ENCODE measurements at regions not wholly inside any gene's neighbourhood (a gene's known extent, or its start where the extent isn't known, plus 50 kb on each side); places are given as distances from the start of the nearest gene placed in this dataset.
"Not testable (repeated sequence)": the region's sequence is repeated elsewhere in the genome, so short reads cannot be mapped to it uniquely, and the experiment has no call there.

DNA sequence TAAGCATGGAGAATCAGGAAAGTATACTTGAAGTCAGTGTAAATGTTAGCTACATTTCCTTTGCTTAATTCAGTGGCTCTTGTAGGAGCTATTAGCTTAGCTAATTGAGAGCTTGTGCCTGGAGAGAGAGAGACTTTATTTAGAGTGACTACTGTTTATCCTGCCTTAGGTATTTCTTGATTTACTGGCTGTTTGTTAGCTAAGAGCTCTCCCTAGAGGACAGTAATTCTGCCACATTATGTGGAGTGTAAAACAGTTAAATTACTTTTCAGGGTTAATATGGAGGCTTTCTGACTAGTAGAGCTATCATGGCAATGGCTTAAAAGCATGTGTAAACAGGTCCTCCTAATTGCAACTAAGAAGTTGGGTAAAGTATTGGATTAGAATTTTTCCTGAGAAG, 306.5 kb upstream of the TECRL start:
- no peak for DNase-seq

DNA sequence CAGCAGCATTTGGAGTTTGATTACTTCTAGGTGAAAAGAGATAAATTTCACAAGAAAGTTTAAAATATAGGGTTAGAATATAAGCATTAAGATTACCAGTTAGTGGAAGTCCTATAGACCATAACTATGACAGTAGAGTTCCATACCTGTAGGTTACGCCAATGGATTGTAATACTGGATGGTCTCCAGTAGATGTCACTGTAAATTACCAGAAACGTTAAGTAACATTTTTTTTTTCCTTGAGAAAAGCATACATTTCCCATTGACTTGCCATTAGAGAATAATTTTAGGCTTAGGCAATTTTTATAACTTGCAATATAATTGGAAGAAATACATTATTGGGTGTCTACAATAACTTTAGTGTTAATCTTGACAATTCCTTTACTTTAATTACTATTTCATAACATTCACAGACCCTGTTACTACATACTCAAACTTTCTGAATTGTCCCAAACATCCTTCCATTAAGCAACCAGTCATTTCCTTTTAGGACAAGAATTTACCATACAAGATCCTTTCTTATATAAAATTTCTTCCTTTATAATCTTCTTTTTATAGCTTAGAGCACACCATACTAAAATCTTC, 304.1 kb upstream of the TECRL start:
- peak; percentile 22 for DNase-seq

DNA sequence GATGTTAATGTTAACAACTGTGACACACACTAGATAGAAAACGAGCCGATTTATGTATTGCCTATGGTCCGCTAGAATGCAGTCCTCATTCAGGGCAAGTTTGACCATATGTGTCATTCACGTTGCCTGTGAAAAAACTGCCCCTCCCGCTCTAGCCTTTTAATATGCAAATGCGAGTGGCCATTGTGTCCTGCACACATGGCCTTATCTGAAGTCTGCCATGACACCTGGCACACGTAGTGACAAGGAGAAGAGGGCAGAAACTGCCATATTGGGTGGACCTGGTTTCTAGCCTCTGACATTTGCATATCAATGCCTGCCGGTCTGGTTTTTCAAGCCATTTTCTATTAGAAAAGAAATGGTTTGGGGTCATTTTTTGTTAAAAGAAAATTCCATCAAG, 303.3 kb upstream of the TECRL start:
- no peak for DNase-seq

DNA sequence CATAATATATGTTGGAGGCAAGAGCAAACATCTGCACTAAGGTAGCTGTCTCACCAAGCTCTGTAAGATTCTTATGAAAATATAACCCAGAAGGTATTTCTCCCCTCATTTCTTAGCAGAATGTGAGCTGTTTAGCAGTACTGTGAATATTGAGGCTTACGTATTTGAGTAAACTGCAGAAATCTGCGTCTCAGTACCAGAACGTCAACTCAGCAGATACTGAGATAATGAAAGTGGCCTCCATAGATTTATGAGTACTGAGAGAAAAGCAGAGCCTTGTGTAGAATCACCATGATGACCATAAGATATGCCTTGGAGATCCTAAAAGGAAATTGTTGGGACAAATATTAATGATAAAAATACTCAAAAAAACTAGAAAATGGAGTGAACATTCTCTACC, 296.7 kb upstream of the TECRL start:
- no peak for DNase-seq

DNA sequence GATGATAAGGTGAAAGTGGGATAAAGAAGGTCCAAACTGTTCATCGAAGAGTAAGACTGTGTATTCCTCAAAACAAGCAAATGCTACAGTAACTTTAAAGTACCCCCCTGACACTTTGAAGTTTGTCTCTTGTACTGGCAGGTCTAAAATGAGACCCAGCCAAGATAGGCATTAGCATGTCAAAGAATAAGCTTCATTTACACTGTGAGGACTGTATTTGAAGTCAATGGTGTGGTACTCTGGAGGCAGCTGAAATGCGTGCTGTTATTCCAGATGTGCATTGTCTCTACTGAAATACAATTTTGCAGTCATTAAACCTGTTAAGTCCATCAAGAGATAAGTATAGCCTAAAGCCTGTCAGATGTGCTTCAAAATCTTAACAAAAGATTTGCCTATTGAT, 288.9 kb upstream of the TECRL start:
- no peak for DNase-seq

DNA sequence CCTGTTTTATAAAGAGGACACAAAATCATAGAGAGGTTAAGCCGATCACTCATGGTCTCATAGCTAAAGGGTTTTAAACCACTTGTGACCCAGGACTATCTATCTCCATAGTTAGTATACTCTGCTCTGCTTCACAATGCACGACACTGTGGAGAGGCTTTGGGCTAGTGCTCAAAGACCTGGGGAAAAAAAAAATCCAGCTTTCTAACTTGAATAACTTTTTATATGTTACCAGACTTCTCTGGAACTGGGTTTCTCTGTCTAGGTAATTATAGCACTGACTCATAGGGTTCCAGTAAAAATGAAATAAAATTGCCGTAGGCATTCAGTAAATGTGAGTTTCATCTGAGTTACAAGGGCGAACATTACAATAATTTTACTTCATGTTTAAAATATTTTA, 273.7 kb upstream of the TECRL start:
- DNase-seq: no peak

DNA sequence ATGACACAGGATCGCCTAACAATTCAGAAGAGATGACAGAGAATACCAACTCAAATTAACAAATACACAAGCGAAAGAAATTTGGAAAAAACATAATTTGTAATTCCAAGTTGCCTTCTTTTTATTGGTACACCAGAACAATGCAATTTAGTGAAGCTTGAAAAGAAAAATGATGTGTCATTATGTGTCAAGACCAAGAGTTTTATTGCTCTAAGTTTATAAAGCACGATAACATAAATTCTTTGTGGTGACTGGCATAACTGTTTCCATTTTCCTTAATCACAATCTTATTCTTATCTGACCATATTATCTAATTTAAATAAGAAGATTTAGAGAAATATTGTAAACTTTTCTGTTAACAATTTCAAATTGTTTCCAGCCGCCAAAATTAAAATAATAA, 273.2 kb upstream of the TECRL start:
- no peak for DNase-seq

DNA sequence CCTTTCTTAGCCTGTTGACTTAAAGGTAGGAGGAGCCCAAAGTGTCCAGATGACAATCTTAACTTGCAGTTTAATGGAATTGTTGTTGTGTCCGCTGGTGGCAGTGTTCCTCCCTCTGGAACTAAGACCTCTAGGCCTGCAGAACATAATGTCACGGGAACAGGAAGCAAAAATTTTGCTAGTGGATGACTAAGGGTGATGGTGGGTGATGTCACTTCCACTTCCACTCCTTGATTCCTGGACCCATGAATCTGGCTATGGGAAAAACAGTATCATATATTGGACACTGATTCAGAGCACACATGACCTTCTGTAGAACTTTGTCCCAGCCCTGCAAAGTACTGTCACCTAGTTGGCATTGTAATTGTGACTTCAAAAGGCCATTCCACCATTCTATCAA, 263.9 kb upstream of the TECRL start:
- DNase-seq: not testable (repeated sequence)

DNA sequence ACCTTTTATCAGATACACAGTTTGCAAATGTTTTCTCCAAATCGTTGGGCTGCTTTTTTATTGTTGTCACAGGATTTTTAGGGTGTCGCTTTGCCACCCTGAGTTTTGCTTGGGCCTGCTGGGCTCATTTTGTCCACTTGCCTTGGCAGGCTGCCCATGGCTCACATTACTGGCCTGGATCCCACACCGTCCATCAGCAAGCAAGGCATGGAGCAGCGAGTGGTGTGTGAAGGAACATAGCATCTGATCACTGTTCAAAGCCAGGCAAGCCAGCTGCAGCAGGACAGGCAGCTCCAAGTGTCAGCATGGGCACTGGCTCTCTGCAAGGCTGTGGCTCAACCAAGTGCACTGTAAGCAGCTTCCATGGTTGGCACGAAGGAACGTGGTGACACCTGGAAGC, 261.4 kb upstream of the TECRL start:
- DNase-seq: no peak

DNA sequence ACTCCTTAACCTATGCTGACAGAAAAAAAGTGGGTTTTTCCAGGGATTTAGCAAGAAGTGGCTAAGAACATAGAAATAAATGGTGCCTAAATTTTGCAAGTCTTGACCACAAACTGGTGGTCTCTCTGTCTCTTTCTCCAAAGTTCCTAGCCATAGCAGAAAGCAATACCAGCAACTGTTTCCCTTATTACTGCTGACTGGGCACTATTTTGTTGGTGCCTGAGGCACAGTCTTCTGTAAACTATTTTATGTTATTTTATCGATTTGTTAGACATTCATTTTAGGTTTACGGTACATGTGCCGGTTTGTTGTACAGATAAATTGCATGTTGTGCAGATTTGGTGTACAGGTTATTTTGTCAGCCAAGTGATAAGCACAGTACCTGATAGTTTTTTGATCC, 234.6 kb upstream of the TECRL start:
- DNase-seq: no peak

DNA sequence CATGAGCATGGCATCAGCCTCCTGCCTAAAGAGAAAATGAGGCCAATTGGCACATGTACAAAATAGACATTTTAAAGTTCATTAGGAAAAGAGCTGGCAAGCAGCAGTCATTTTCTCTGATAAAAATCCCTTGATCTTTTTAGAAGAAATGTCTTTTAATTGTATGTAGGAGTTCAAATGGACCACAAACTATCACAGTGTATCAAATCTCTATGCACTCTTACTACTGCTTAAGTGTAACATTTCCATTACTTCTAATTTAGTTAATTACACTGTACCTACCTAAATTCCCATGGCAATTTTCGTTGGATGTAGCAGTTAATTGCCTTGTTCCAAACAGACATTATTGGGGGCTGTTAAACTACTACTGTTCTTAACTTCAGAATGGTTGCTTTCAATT, 233.7 kb upstream of the TECRL start:
- DNase-seq: no peak

DNA sequence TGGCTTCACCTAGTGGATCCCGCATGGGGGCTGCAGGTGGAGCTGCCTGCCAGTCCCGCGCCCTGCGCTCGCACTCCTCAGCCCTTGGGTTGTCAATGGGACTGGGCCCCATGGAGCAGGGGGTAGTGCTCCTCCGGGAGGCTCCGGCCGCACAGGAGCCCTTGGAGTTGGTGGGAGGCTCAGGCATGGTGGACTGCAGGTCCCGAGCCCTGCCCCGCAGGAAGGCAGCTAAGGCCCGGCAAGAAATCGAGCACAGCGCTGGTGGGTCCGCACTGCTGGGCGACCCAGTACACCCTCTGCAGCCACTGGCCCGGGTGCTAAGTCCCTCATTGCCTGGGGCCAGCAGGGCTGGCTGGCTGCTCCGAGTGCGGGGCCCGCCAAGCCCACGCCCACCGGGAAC, 231.2 kb upstream of the TECRL start:
- not testable (repeated sequence) for DNase-seq

DNA sequence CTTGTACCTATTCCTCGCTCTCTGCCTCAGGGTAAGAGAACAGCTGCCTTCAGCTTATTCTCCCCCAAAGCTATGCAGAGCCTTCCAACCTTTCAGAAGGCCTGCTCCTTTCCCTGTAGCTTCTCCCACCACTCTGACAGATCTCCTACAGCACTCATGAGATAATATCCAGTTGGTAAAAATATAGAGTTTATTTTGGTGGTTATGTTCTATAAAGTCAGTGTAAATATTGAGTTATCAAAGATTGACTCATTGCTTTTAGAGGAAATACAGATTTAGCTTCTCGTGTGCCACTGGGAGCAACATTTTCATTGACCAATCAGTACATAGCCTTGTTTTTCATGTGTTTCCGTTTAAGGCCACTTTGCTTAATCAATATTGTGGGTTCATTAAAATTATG, 216.2 kb upstream of the TECRL start:
- DNase-seq: no peak

DNA sequence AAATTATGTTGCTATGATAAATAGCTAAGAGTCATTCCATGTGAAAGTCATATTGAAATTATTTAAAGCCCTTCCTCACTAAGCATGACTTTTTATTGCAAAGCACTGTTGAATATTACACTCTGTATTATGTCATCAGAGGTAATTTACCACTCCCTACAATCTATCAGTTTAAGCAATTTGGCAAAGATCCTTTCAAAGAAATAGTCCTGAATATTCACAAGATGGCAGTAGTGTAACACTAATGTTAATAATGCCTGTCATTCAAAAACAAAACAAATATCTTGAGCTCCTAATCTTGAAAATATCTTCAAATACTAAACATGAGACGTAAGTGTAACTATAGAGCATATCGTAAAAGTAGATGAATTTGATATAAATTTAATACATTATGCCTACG, 208.6 kb upstream of the TECRL start:
- DNase-seq: peak; percentile 13

DNA sequence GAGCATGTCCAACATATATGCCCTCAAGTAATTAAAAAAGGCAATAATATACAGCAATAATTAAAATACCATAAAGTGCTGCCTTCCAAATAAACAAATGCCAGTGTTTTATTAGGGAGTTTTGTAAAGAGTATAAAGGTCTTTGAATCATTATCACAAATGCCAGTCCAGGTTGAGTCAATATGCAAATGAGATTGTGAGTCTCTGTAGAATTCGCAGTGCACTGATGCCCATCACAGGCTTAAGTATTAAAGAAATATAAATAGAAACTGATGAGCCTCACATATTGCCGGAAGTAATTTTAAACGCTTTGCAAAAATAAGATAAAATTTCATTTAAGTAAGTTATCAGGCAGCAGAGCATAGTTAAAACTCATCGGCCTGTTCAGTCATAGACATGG, 205.0 kb upstream of the TECRL start:
- DNase-seq: no peak

DNA sequence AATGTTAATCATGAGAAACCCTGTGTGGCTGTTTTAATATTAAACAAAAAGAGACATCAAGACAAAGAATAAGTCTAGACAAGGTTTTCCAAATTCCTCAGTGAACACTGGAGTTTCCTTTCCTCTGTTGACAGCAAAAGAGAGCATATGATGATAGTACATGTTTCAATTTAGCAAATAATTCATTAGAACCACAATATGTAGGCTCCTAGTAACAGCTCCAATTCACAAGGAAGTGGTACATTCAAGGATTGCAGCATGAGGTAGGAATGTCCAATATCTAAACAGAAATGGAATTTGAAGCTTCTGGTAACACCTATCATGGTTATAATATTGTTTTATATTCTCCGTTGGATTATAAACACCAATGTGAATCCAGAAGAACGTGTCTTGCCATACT, 203.8 kb upstream of the TECRL start:
- no peak for DNase-seq

DNA sequence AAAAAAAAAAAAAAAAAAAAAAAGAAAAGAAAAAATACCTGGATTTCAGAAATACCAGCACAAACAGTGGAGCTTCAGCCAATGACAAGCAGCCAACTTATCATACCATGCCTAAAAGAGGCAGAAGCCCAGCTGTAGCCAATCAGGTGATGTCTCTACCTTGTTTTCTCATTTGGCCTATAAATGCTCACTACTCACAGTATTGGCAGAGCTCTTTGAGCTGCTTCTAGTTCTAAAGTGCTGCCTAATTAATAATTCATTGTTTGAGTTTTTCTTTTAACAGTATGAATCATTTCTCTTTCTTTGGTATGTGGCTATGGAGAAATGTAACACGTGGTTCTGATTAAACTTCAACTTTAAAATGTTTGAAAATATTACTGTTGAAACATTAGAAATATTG, 188.8 kb upstream of the TECRL start:
- no peak for DNase-seq

DNA sequence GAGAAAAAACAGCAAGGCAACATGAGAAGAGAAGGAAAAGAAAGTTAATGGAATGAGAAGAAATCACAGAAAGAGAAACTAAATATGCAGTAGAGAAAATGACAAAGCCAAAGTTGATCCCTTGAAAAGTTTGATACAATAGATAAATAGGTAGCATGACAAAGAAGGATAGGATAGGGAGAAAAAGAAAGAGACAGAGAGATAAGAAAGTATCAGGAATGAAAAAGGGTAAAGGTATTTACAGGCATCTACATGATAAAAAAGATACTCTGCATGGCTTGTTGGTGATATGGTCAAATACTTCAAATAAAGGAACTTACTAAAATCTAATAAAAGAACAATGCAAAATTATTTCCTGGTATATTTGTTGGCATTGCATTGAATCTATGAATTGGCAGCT, 185.5 kb upstream of the TECRL start:
- DNase-seq: no peak

DNA sequence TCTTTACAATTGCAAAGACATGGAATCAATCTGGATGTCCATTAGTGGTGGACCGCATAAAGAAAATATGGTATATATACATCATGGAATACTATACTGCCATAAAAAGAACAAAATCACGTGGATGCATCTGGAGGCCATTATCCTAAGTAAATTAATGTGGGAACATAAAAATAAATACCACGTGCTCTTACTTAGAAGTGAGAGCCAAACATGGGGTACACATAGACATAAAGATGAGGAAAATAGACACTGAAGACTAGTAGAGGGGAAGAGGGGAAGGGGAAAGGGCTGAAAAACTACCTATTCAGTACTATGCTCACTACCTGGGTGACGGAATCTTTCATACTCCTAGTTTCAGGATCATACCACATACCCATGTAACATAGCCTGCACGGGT, 179.3 kb upstream of the TECRL start:
- DNase-seq: no peak

DNA sequence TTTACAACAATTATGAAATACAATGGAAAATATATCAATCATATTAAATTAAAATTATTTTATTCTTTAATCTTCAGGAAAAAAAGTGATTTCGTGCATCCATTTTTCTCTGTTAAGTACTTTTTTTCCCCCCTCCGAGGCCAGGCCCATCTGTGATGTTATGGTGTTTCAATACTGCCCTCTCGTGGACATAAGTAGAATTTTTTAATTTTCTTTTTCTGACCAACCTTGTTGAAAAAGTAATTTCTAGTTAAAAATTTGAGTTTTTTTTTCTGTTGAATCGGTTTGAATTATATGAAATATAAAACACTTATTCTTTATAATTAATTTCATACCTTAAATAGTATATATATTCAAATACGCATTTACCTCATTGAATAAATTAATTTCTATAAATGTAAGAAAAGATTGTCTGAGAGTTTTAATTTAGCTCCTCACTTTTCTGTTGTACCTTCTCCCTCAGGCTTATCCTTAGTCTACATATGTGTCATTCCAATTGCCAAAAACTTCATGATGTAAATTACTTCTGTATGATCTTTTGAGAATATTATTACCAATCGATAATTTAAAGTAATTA, 175.8 kb upstream of the TECRL start:
- DNase-seq: peak; percentile 70

DNA sequence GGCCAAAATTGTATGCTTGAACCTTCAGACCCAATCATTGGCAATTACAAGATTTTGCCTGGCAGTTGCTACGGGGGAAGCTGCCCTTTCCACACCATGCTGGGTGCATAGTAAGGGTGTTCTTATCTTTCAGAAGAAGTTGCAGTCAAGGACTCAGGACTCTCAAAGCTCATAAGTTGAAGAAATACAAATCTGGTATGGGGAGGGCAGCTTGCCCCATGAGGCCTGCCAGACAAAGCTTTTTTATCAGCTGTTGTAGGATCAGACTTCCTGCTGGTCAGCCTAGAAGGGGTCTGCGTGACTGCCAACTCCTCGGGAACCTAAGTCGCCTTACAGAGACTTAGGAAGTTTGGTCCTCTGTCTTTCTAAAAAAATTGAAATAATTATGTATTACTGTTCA, 174.9 kb upstream of the TECRL start:
- no peak for DNase-seq

DNA sequence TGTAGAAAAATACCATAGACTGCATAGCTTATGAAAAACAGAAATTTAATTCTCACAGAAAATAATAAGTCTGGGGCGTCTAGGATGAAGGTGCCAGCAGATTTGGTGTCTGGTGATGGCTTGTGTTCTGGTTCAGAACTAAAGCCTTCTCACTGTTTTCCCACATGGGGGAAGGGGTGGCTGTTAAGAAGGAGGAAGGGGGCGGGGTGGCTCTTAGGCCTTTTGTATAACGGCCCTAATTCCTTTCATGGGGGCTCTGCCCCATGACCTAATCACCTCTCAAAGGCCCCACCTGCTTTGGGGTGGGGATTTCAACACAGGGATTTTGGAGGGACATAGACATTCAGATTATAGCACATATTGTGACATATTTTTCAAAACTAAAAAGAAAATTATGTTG, 173.2 kb upstream of the TECRL start:
- DNase-seq: peak; percentile 5

DNA sequence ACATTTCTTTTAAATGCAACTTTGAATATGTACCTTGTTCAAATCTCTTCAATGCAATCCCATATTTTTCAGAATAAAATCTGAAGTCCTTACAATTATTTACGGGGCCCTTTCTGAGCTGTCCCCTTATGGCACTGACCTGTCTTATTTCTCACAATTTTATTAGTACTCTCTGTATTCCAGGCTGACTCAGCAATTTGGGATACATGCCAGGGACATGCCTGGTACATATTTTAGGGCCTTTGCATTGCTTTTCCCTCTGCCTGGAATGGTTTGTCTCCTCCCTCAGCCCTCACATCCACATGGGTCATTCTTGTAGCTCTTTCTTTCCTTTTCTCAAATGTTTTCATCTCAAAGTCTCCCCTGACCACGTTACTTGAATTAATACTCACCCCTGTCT, 172.2 kb upstream of the TECRL start:
- no peak for DNase-seq

DNA sequence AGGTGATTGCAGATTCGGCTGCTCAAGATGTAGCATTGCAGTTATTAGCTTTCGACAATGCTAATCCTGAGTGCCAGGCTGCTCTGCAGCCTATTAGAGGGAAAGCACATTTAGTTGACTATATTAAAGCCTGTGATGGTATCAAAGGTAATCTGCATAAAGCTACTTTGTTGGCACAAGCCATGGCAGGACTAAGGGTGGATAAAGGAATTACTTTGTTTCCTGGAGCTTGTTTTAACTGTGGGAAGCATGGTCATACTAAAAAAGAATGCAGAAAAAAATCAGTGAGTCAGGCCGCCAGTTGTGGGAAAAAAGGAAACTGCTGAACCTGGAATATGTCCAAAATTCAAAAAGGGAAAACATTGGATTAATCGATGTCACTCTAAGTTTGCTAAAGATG, 154.9 kb upstream of the TECRL start:
- peak; percentile 20 for DNase-seq

DNA sequence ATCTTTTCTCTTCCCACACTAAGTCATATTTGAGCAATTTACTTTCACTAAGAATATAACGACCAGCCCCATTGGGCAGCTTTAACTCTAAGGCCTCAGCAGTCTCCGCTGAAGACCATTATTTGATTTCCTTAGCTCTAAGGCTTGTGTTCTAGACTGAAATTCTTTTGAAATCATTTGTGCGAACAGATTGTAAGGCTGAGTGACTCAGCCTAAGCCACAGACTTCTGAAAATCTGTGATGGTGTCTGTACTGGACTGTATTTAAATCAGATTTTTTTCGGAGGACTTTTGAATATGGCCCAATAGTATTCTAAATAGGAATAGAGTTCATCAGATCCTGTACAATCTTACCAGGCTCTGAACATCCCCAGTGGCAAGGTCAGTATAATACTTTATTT, 150.3 kb upstream of the TECRL start:
- DNase-seq: no peak

DNA sequence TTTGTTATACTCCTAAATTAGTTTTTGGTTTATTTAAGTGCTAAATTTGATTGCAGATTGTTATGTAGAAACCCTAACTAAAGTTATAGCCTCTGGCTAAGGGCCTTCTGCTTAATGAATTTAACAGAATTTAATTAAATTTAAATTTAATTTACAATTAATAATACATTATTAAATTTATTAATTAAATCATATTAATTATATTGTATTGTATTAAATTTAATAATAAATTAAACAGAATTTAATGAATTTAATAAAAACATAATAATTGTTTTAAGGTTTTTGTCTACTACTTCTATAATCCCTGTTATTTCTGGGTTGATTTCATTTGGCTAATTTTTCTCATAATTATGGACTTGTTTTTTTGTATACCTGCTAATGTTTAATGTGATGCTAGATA, 141.9 kb upstream of the TECRL start:
- DNase-seq: no peak
